ENCODE measurements at regions not wholly inside any gene's neighbourhood (a gene's known extent, or its start where the extent isn't known, plus 50 kb on each side); places are given as distances from the start of the nearest gene placed in this dataset.

- TF ChIP-seq ZNF138 (CRISPR knock-in tag; conservative IDR thresholded peaks at IDR 0.05) = no peak
- no peak for TF ChIP-seq ARID4B (CRISPR knock-in tag; IDR thresholded peaks at IDR 0.05; ENCODE audit: borderline replicate concordance)
- TF ChIP-seq SMAD4 (CRISPR knock-in tag; IDR thresholded peaks at IDR 0.05) = no peak
- no peak for TF ChIP-seq E2F4 (CRISPR knock-in tag; IDR thresholded peaks at IDR 0.05; ENCODE audit: borderline replicate concordance, low read depth)
Observed at GRCh38 chr6:50147371-50147770, 97.6 kb upstream of the DEFB112 start (continued).

GRCh38 chr6:50180646-50181045 lies 130.9 kb upstream of the DEFB112 start:
- H3K27ac Mint-ChIP-seq = no peak overlapping the region
- ATAC-seq = no peak
- H3K9me3 Mint-ChIP-seq = peaks cover 4% of the 10 kb centered on the region
- peaks cover 3% of the 10 kb centered on the region; the same call in 1 of the 2 replicates for H3K4me1 Mint-ChIP-seq
- no peak overlapping the region for H3K4me3 Mint-ChIP-seq
- TF ChIP-seq FOXJ3 (CRISPR knock-in tag; IDR thresholded peaks at IDR 0.05; ENCODE audit: borderline replicate concordance) (no peak), MAX (CRISPR knock-in tag; IDR thresholded peaks at IDR 0.05) (no peak), IRF1 (CRISPR knock-in tag; IDR thresholded peaks at IDR 0.05) (no peak), ZMAT4 (CRISPR knock-in tag; IDR thresholded peaks at IDR 0.05) (no peak), GRHL2 (CRISPR knock-in tag; IDR thresholded peaks at IDR 0.05; ENCODE audit: insufficient replicate concordance, severe bottlenecking) (no peak), ZNF317 (CRISPR knock-in tag; IDR thresholded peaks at IDR 0.05; ENCODE audit: borderline replicate concordance, low read depth) (no peak), ZNF219 (CRISPR knock-in tag; IDR thresholded peaks at IDR 0.05; ENCODE audit: borderline replicate concordance) (no peak), USF1 (CRISPR knock-in tag; IDR thresholded peaks at IDR 0.05) (no peak), ATF3 (CRISPR knock-in tag; conservative IDR thresholded peaks at IDR 0.05) (no peak), NR3C1 (CRISPR knock-in tag; conservative IDR thresholded peaks at IDR 0.05; ENCODE audit: low read depth) (no peak), HMGXB4 (CRISPR knock-in tag; IDR thresholded peaks at IDR 0.05) (no peak), ESRRA (CRISPR knock-in tag; IDR thresholded peaks at IDR 0.05; ENCODE audit: borderline replicate concordance) (no peak), ATF1 (CRISPR knock-in tag; IDR thresholded peaks at IDR 0.05) (no peak), EMX1 (CRISPR knock-in tag; IDR thresholded peaks at IDR 0.05) (no peak), ERG (CRISPR knock-in tag; IDR thresholded peaks at IDR 0.05) (no peak), NFE2L1 (CRISPR knock-in tag; IDR thresholded peaks at IDR 0.05) (no peak)
- DNase-seq (ENCODE audit: low spot score) = no peak
- POLR2A ChIA-PET = no interaction called here
- CTCF ChIA-PET = no interaction called here
- no peaks in the 10 kb centered on the region for H3K27me3 Mint-ChIP-seq (ENCODE audit: low read depth)
- H3K36me3 Mint-ChIP-seq = no peaks in the 10 kb centered on the region

Data from WTC11 (cell line).